H9 (cell line): ENCODE measurements at regions not wholly inside any gene's neighbourhood (a gene's known extent, or its start where the extent isn't known, plus 50 kb on each side); places are given as distances from the start of the nearest gene placed in this dataset.

ENCODE experiments used
- DNase-seq: peaks from one replicate; pipeline ENCODE4 v3.0.0-alpha.2; 2017
- H2AFZ ChIP-seq: one replicate; pipeline ENCODE4 v1.6.1; 2013; ENCODE audit warnings: mild to moderate bottlenecking, low read length, control low read depth, moderate library complexity
- H2AK5ac ChIP-seq: 2 replicates; pipeline ENCODE4 v1.6.1; 2013; ENCODE audit warnings: low read length, control low read depth, mixed read lengths; ENCODE audit not compliant: insufficient read length
- H2BK120ac ChIP-seq: one replicate; pipeline ENCODE4 v1.6.1; 2013; ENCODE audit warnings: low read depth, mild to moderate bottlenecking, low read length, control low read depth, inconsistent platforms; ENCODE audit not compliant: poor library complexity, severe bottlenecking
- H2BK12ac ChIP-seq: 2 replicates; pipeline ENCODE4 v1.6.1; 2013; ENCODE audit warnings: low read length, control low read depth, mixed read lengths, low read depth; ENCODE audit not compliant: insufficient read length
- H2BK15ac ChIP-seq: 2 replicates; pipeline ENCODE4 v1.6.1; 2013; ENCODE audit warnings: low read depth, low read length, control low read depth
- H2BK20ac ChIP-seq: one replicate; pipeline ENCODE4 v1.6.1; 2013; ENCODE audit warnings: low read depth, mild to moderate bottlenecking, low read length, control low read depth, inconsistent platforms; ENCODE audit not compliant: poor library complexity, severe bottlenecking
- H2BK5ac ChIP-seq: 2 replicates; pipeline ENCODE4 v1.6.1; 2013; ENCODE audit warnings: low read length, control low read depth, mixed read lengths; ENCODE audit not compliant: insufficient read length
- H3K14ac ChIP-seq: 2 replicates; pipeline ENCODE4 v1.6.1; 2013; ENCODE audit warnings: low read length, control low read depth; ENCODE audit not compliant: insufficient read depth
- H3K18ac ChIP-seq: 2 replicates; pipeline ENCODE4 v1.6.1; 2013; ENCODE audit warnings: low read depth, mild to moderate bottlenecking, mixed read lengths, low read length, control low read depth; ENCODE audit not compliant: insufficient read length
- H3K23ac ChIP-seq: 2 replicates; pipeline ENCODE4 v1.6.1; 2013; ENCODE audit warnings: low read length, control low read depth, mixed read lengths, low read depth; ENCODE audit not compliant: insufficient read length
- H3K23me2 ChIP-seq: 2 replicates; pipeline ENCODE4 v1.6.1; 2013; ENCODE audit warnings: low read depth, mild to moderate bottlenecking, mixed read lengths, low read length, control low read depth; ENCODE audit not compliant: insufficient read length, poor library complexity, severe bottlenecking
- H3K27ac ChIP-seq: 2 replicates; pipeline ENCODE4 v1.5.1; 2013; ENCODE audit warnings: low read length, control low read depth, mixed read lengths, low read depth; ENCODE audit not compliant: insufficient read length
- H3K27me3 ChIP-seq: 2 replicates; pipeline ENCODE4 v1.6.1; 2013; ENCODE audit warnings: low read length, control low read depth, inconsistent platforms; ENCODE audit not compliant: insufficient read depth
- H3K4ac ChIP-seq: 2 replicates; pipeline ENCODE4 v1.6.1; 2013; ENCODE audit warnings: low read depth, mild to moderate bottlenecking, control low read depth, inconsistent platforms, low read length, moderate library complexity
- H3K4me1 ChIP-seq: 2 replicates; pipeline ENCODE4 v1.6.1; 2013; ENCODE audit warnings: low read length, control low read depth, inconsistent platforms; ENCODE audit not compliant: insufficient read depth
- H3K4me2 ChIP-seq: 2 replicates; pipeline ENCODE4 v1.6.1; 2013; ENCODE audit warnings: low read length, control low read depth, mixed read lengths; ENCODE audit not compliant: insufficient read length, insufficient read depth
- H3K56ac ChIP-seq: 2 replicates; pipeline ENCODE4 v1.6.1; 2013; ENCODE audit warnings: low read depth, mild to moderate bottlenecking, mixed read lengths, low read length, control low read depth; ENCODE audit not compliant: insufficient read length
- H3K79me1 ChIP-seq: 2 replicates; pipeline ENCODE4 v1.6.1; 2013; ENCODE audit warnings: low read depth, mild to moderate bottlenecking, moderate library complexity, low read length, control low read depth, inconsistent platforms; ENCODE audit not compliant: insufficient read depth, poor library complexity, severe bottlenecking
- H3K79me2 ChIP-seq: 2 replicates; pipeline ENCODE4 v1.6.1; 2013; ENCODE audit warnings: low read length, control low read depth, inconsistent platforms; ENCODE audit not compliant: insufficient read depth
- H3K9ac ChIP-seq: 2 replicates; pipeline ENCODE4 v1.6.1; 2013; ENCODE audit warnings: low read length, control low read depth, mixed read lengths; ENCODE audit not compliant: insufficient read length; ENCODE audit errors: extremely low read depth
- H3K9me3 ChIP-seq: one replicate; pipeline ENCODE4 v1.6.1; 2013; ENCODE audit warnings: low read depth, low read length, inconsistent platforms; ENCODE audit not compliant: control insufficient read depth
- H3T11ph ChIP-seq: one replicate; pipeline ENCODE4 v1.6.1; 2013; ENCODE audit warnings: mild to moderate bottlenecking, low read length, control low read depth, inconsistent platforms
- H4K20me1 ChIP-seq: one replicate; pipeline ENCODE4 v1.6.1; 2013; ENCODE audit not compliant: control insufficient read depth, insufficient read length, insufficient read depth
- H4K5ac ChIP-seq: 2 replicates; pipeline ENCODE4 v1.6.1; 2013; ENCODE audit warnings: low read depth, mild to moderate bottlenecking, mixed read lengths, low read length, control low read depth; ENCODE audit not compliant: insufficient read length
- H4K8ac ChIP-seq: replicated peaks from 2 replicates; pipeline ENCODE4 v1.6.1; 2013; ENCODE audit warnings: low read length, control low read depth, mixed read lengths, low read depth; ENCODE audit not compliant: insufficient read length
- H4K91ac ChIP-seq: 2 replicates; pipeline ENCODE4 v1.6.1; 2013; ENCODE audit warnings: low read depth, mild to moderate bottlenecking, moderate library complexity, mixed read lengths, low read length, control low read depth; ENCODE audit not compliant: insufficient read length
- H3K27ac Mint-ChIP-seq, 3 experiments: 2 replicates in 2 of 3; 3 replicates in 1 of 3; pipeline ENCODE4 v1.8.0; 2020 to 2021; ENCODE audit warnings: mixed read lengths in 3 of 3, mild to moderate bottlenecking in 1 of 3, moderate library complexity in 1 of 3
- H3K27me3 Mint-ChIP-seq: 2 replicates; pipeline ENCODE4 v1.8.0; 2021; ENCODE audit warnings: low read depth, mild to moderate bottlenecking, moderate library complexity, mixed read lengths
- H3K36me3 Mint-ChIP-seq, 3 experiments: 2 replicates in 2 of 3; 3 replicates in 1 of 3; pipeline ENCODE4 v1.8.0; 2020 to 2021; ENCODE audit warnings: low read depth in 3 of 3, mixed read lengths in 3 of 3; ENCODE audit not compliant: insufficient read depth in 1 of 3
- H3K4me1 Mint-ChIP-seq, 2 experiments: 2 replicates each; pipeline ENCODE4 v1.8.0; 2020; ENCODE audit warnings: mixed read lengths in 2 of 2
- H3K4me3 Mint-ChIP-seq, 2 experiments: 2 replicates in 1 of 2; 3 replicates in 1 of 2; pipeline ENCODE4 v1.8.0; 2020 to 2021; ENCODE audit warnings: mild to moderate bottlenecking in 2 of 2, mixed read lengths in 2 of 2, moderate library complexity in 1 of 2
- H3K9me3 Mint-ChIP-seq, 2 experiments: 2 replicates in 1 of 2; 3 replicates in 1 of 2; pipeline ENCODE4 v1.8.0; 2020; ENCODE audit warnings: mild to moderate bottlenecking in 2 of 2, mixed read lengths in 2 of 2, moderate library complexity in 1 of 2
- CTCF ChIP-seq: fragments of 200-600 bp; sonication (generic); conservative IDR thresholded peaks from 3 replicates; pipeline ENCODE4 v1.8.0; 2021; ENCODE audit warnings: antibody characterized with exemption, mild to moderate bottlenecking
- WGBS: extraction: QIAGEN DNeasy Blood & Tissue Kit; methylation state at CpG from one replicate; pipeline ENCODE4 v1.1.7; 2013; ENCODE audit warnings: missing lambda C conversion rate, low lambda C conversion rate, mixed read lengths; ENCODE audit not compliant: insufficient read length; ENCODE audit errors: extremely low coverage; 5-methylcytosine and 5-hydroxymethylcytosine counted together

GRCh38 chr11:91840640-91841240 lies 383.9 kb upstream of the FAT3 start:
- Histone ChIP-seq H2AFZ (no peak overlapping the region), H4K91ac (no peak overlapping the region)

More at GRCh38 chr11:91840640-91841240, 383.9 kb upstream of the FAT3 start:
- Histone ChIP-seq H3K4ac (no peak overlapping the region), H4K5ac (no peak overlapping the region), H3K14ac (no peak overlapping the region), H3K4me1 (no peaks in the 10 kb centered on the region), H3K9me3 (no peaks in the 10 kb centered on the region), H2BK5ac (no peak overlapping the region), H2BK15ac (no peak overlapping the region), H3K23me2 (no peaks in the 10 kb centered on the region), H3K56ac (no peak overlapping the region), H3K9ac (no peak overlapping the region), H4K8ac (no peak overlapping the region), H3K79me1 (no peaks in the 10 kb centered on the region), H3K27ac (no peak overlapping the region), H2BK20ac (no peak overlapping the region), H4K20me1 (no peaks in the 10 kb centered on the region), H3K4me2 (no peak overlapping the region), H3K79me2 (no peaks in the 10 kb centered on the region), H2BK120ac (no peak overlapping the region), H3K18ac (no peak overlapping the region), H3K27me3 (no peaks in the 10 kb centered on the region), H3K23ac (no peak overlapping the region), H2BK12ac (no peak overlapping the region), H2AK5ac (no peak overlapping the region), H3T11ph (no peak overlapping the region)
- no peak for DNase-seq
- H3K27me3 Mint-ChIP-seq = no peaks in the 10 kb centered on the region
- H3K4me3 Mint-ChIP-seq = no peak overlapping the region
- no peaks in the 10 kb centered on the region for H3K9me3 Mint-ChIP-seq
- no peaks in the 10 kb centered on the region for H3K36me3 Mint-ChIP-seq
- TF ChIP-seq CTCF = no peak
- peaks cover 4 to 13% of the 10 kb centered on the region in 2 experiments for H3K4me1 Mint-ChIP-seq
- no peak overlapping the region for H3K27ac Mint-ChIP-seq
- WGBS = no CpG with 5 or more reads among the region's 4 CpGs
